HG03095 (cell line): ENCODE measurements at regions not wholly inside any gene's neighbourhood (a gene's known extent, or its start where the extent isn't known, plus 50 kb on each side); places are given as distances from the start of the nearest gene placed in this dataset.
A peak's percentile ranks its signal among the peaks of the same experiment; 100 is the strongest.
"Not testable (repeated sequence)": the region's sequence is repeated elsewhere in the genome, so short reads cannot be mapped to it uniquely, and the experiment has no call there.

Source experiments
- ATAC-seq: cut with Tn5 transposase; IDR thresholded peaks from one replicate; pipeline ENCODE4 v1.9.1; 2021; ENCODE audit warnings: moderate library complexity; ENCODE audit not compliant: unreplicated experiment

DNA sequence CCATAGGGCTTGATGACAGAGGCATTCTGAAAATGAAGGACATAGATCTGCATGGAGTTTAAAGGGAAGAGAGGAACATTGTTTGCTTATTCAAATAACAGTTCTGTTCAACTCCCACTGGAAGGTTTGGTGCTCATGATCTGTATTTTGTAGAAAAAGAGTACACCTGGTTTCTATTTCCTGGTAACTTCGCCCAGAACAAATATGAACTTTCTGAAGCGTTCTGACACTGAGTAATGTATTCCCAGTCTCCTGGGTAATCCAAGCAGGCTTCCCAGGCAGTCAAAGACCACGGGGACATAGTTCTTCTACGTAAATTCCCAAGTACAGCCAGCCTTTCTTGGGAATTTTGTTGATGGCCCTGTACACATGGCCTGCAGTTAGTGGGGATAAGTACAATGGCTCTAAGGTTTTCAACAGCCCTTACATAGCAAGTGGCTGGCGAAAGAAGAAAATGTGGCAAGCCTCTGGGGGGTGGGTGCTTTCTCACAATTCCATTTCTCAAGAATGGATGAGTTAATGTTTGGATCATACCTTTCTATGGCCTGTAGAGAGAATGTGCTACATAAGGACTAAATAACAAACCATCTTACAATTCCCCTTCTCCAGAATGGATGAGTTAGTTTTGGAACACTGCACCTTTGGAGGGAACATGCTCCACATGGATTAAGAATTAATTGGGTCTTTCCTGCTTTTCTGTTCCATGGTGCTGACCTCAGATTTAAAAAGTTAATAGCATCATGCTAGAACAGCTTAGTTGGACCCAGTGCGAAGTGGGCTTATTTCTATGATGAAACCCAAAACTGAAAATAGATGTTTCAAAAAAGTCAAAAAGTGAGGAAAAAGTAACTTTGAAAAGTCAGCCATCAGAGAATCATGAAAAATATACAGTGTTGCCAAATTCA is 52.7 kb downstream of the COL6A6 start:
- ATAC-seq = no peak

DNA sequence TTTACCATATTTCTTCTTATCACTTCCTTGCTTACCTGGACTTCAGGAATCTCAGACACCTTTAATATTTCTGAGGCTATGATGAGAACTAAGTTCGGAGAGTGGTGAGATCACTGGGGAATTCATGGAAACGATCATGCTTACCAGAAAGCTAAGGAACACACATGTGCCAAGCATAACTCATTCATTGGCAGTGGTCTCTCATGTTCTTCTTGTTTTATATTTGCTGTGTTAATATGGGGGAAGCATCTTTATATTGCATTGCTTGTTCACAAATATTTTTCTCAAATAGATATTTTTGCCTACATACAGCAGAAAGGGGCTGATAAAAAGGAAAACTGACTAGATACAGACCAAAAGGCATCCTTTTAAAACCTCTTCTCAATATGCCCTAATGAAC is 55.8 kb downstream of the COL6A6 start:
- ATAC-seq = no peak

GRCh38 chr3:130576375-130577266 is 59.6 kb downstream of the COL6A6 start:
- no peak for ATAC-seq

DNA sequence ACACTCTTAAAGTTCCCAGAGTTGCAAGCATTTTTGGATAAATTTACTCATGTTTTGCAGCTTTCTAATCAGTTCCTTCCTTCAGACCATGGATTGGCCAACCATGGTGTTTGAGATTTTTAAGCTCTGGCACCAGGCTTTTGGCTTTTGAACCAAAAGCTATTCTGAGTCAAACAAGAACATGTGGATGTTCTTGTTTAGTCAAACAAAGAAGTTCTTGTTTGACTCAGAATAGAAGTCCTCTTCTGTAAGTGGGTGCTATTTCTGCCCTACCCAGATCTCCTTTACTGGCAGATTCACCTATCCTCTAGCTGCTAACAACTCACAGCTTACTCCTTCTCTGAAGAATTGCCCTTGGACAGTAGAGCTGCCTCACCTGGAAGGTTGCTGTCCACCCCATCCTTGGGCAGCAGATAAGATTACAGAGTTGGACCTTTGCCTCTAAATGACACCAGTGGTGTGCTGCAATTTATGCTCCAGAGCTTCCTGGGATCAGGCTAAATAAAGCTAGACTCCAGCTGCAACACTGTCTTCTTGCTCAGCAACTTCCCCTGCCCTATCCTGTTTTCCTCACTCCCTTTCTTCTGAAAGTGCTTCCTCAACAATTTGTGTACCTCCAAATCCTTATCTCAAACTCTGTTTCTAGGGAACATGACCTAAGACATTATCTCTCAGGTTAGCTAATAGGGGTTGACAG is 65.6 kb downstream of the COL6A6 start:
- ATAC-seq = peak; percentile 73

DNA sequence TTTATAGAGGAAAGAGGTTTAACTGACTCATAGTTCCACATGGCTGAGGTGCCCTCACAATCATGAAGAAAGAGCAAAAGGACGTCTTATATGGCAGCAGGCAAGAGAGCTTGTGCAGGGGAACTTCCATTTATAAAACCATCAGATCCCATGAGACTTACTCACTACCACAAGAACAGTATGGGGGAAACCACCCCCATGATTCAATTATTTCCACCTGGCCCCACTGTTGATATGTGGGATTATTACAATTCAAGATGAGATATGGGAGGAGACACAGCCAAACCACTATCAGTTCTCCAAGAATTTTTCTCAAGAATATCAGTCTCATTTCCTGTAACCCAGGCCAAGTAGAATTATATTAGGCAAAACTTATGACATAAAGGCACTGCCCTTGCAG is 77.8 kb downstream of the COL6A6 start:
- not testable (repeated sequence) for ATAC-seq

DNA sequence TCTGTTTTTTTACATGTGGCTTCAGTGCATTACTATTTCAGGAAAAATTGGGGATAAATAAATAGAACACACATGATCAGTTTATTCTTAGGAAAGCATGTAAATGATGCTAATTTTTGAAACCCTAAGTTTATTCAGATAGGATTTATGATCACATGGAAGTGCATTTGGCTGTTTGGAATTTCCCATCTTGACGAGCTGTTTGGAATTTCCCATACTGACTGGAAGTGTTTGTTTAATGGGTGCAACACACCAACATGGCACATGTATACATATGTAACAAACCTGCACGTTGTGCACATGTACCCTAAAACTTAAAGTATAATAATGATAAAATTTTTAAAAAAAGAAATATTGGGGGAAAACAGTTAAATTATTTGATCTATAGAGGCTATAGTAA is 79.5 kb downstream of the COL6A6 start:
- ATAC-seq = no peak

GRCh38 chr3:130601442-130601971 is 84.5 kb downstream of the COL6A6 start:
- ATAC-seq = no peak

DNA sequence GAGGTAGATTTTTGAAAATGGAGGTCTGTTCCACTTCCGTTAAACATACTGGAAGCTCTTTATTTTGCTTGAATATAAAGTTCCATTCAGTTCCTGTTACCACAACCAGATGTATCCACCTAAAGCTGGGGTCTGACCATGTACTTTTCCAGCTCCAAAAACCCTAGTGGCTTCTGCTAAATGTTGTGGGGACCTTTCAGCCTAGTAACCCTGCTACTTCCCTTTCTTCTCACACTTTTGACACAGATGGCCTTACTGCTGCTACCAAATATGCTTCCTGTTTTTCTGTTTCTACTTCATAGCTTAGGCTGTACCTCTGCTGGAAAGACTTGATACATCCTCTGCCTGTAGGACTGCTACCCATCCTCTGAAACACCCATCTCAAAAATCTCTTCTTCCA is 87.8 kb downstream of the COL6A6 start:
- ATAC-seq = no peak

DNA sequence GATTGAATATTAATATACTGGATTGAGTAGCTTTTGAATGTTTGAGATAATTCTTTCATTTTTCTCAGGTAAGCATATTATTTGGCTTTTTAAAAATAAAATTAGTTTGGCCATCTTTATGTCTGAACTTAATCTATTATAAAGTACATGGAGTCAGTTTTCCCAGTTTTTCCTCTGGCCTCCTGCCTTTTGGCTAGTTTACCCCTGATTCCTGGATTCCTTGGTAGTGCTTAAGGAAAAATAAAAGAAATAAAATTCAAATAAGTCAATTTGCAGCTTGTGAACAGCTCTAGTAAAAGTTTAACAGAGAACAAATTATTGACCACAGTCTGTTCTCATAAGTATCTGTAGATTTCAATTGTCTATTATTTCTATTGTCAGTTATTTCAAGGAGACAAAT is 89.4 kb downstream of the COL6A6 start:
- ATAC-seq = no peak

GRCh38 chr3:130607553-130608154 is 90.7 kb downstream of the COL6A6 start:
- no peak for ATAC-seq

- no peak for ATAC-seq
Observed at GRCh38 chr3:130609166-130609979, 92.4 kb downstream of the COL6A6 start.

- no peak for ATAC-seq
Observed at GRCh38 chr3:130619196-130619595, 102.2 kb downstream of the COL6A6 start.

- no peak for ATAC-seq
Observed at GRCh38 chr3:130621824-130622223, 104.8 kb downstream of the COL6A6 start.

DNA sequence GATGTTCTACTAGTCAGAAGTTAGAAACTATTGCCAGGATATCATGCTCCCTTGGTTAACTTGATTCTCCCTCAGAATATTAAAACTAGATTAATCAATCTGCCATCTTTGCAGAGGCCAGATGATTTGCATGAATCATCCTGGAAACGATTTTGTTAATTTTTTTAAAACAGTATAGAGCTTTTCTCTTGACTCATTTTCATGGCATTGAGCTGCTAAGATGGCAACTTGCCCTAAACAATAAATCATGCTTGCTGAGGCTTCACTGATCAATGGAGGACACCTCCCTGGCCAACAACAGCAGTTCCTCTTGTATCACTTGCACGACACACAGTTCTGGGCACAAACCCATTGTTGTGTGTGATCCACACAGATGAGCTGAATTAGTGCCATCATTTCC is 109.1 kb downstream of the COL6A6 start:
- ATAC-seq = no peak

- no peak for ATAC-seq
Observed at GRCh38 chr3:130627143-130627855, 110.3 kb downstream of the COL6A6 start.

DNA sequence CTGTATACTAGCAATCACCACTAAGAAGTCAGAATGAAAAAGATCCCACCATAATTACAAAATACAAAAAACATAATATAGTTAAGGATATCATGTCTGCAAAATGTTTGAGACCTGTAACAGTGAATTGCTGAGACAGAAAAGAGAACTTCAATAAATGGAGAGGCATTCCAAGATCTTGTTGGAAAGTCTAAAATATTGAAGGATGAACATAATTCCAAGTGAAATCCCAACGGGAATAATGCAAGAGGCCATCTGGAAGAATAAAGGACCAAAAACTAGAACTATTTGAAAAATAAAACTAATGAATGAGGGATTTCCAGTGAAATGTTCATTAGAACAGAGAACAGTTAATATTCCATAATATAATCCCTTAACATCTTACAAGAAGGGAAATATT is 110.9 kb downstream of the COL6A6 start:
- no peak for ATAC-seq
